NB4 (cell line): ENCODE measurements at regions not wholly inside any gene's neighbourhood (a gene's known extent, or its start where the extent isn't known, plus 50 kb on each side); places are given as distances from the start of the nearest gene placed in this dataset.

ENCODE experiments used
- DNase-seq: peaks from one replicate; pipeline ENCODE4 v3.0.0; 2010; ENCODE audit warnings: low read depth
- H3K4me3 ChIP-seq: one replicate; pipeline ENCODE4 v1.5.1; 2011; ENCODE audit warnings: mild to moderate bottlenecking, low read depth, low read length, moderate library complexity
- CTCF ChIP-seq: IDR thresholded peaks from one replicate; pipeline ENCODE4 v1.5.1; 2012; ENCODE audit warnings: low read depth, low read length
- MAX ChIP-seq: IDR thresholded peaks from 2 replicates; pipeline ENCODE4 v1.6.1; 2011; ENCODE audit warnings: low read depth, low read length
- MYC ChIP-seq: IDR thresholded peaks from 2 replicates; pipeline ENCODE4 v1.6.1; 2011; ENCODE audit warnings: low read depth, low read length
- POLR2A ChIP-seq: IDR thresholded peaks from 2 replicates; pipeline ENCODE4 v1.6.1; 2011; ENCODE audit warnings: mild to moderate bottlenecking; ENCODE audit not compliant: insufficient read length; ENCODE audit errors: extremely low read depth

GRCh38 chr16:13684819-13685563 lies 235.0 kb upstream of the ERCC4 start:
- no peak for DNase-seq
- TF ChIP-seq CTCF, result no peak
- no peak overlapping the region for H3K4me3 ChIP-seq

DNA sequence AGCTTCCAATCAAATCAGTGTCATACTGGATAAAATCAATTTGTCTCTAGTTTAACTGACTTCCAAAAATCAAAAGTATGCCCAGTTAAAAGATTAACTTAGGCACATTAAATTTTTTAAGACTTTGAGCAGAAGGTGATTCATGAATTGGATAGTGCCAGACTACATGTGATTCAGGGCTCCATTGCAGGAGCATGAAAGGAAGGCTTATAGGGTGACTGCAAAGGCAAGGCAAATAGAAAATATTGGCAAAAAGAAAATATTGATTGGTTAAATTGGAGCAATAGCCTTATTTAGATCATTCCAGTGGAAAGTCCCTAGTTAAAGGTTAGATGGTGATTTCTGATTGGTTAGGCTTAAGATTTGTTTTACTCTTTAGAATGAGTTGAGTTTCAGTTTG lies 223.9 kb upstream of the ERCC4 start:
- no peak for DNase-seq
- TF ChIP-seq MAX (no peak), CTCF (no peak), POLR2A (no peak), MYC (no peak)
- H3K4me3 ChIP-seq, result no peak overlapping the region

DNA sequence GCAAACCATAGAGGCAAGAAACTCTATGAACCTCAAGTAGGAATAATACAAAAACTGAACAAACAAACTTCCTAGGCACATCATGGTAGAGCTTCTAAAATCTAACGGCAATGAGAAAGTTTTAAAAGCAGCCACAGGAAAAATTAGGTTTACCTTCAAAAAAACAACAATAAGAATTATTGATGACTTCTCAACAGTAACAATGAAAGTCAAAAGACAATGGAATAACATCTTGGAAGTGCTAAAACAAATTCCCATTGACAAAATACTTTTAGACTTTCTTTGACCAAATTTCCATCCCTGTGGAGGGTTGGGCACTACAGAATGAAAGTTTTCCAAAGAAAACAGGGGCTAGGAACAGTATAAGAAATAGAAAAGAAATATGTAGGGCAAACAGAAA lies 222.9 kb upstream of the ERCC4 start:
- TF ChIP-seq POLR2A, result no peak
- no peak for TF ChIP-seq MYC
- TF ChIP-seq MAX, result no peak
- H3K4me3 ChIP-seq, result no peak overlapping the region
- DNase-seq, result no peak

- no peak for DNase-seq
- TF ChIP-seq MAX (no peak), CTCF (no peak), POLR2A (no peak)
- no peak overlapping the region for H3K4me3 ChIP-seq
Measured at GRCh38 chr16:13697568-13697967, 222.4 kb upstream of the ERCC4 start.

GRCh38 chr16:13702614-13703013 lies 217.3 kb upstream of the ERCC4 start:
- no peak overlapping the region for H3K4me3 ChIP-seq
- DNase-seq, result no peak
- no peak for TF ChIP-seq POLR2A
- TF ChIP-seq MYC, result no peak
- no peak for TF ChIP-seq CTCF
- TF ChIP-seq MAX, result no peak

- no peak overlapping the region for H3K4me3 ChIP-seq
- DNase-seq, result no peak
- TF ChIP-seq MYC (no peak), POLR2A (no peak), CTCF (no peak), MAX (no peak)
Measured at GRCh38 chr16:13708347-13709120, 211.4 kb upstream of the ERCC4 start.
